ENCODE measurements at regions not wholly inside any gene's neighbourhood (a gene's known extent, or its start where the extent isn't known, plus 50 kb on each side); places are given as distances from the start of the nearest gene placed in this dataset.

- Histone ChIP-seq H3K4me2 (ENCODE audit: low read depth, low read length, poor library complexity, severe bottlenecking) (no peak overlapping the region), H3K9me2 (replicated peaks; ENCODE audit: low read depth, low read length) (no peaks in the 10 kb centered on the region), H3K27me3 (ENCODE audit: insufficient read depth, low read length, poor library complexity, severe bottlenecking) (no peaks in the 10 kb centered on the region), H3K79me2 (ENCODE audit: insufficient read depth, low read length) (no peaks in the 10 kb centered on the region), H3K9me3 (ENCODE audit: insufficient read depth, low read depth, low read length) (peaks cover 7% of the 10 kb centered on the region; the same call in 1 of the 2 replicates), H3K9ac (ENCODE audit: low read depth, low read length, poor library complexity, severe bottlenecking) (no peak overlapping the region), H3K36me3 (ENCODE audit: insufficient read depth, low read length) (no peaks in the 10 kb centered on the region), H2AFZ (ENCODE audit: low read length) (no peak overlapping the region), H4K20me1 (ENCODE audit: insufficient read depth, low read length, poor library complexity, severe bottlenecking) (no peaks in the 10 kb centered on the region), H3F3A (ENCODE audit: low read depth) (no peaks in the 10 kb centered on the region), H3K4me1 (ENCODE audit: insufficient read depth, low read length, poor library complexity, severe bottlenecking) (no peaks in the 10 kb centered on the region), H3K4me3 (ENCODE audit: low read length, poor library complexity, severe bottlenecking) (no peak overlapping the region)
- TF ChIP-seq CTCF (conservative IDR thresholded peaks at IDR 0.05; ENCODE audit: low read length) (no peak), EZH2phosphoT487 (IDR thresholded peaks at IDR 0.05; ENCODE audit: borderline replicate concordance) (no peak)
Observed at GRCh38 chr19:29001597-29002245, 211.2 kb downstream of the UQCRFS1 start.

- no peaks in the 10 kb centered on the region for H4K20me1 ChIP-seq (ENCODE audit: insufficient read depth, low read length, poor library complexity, severe bottlenecking)
- H3K27me3 ChIP-seq (ENCODE audit: insufficient read depth, low read length, poor library complexity, severe bottlenecking): no peaks in the 10 kb centered on the region
- H3K4me3 ChIP-seq (ENCODE audit: low read length, poor library complexity, severe bottlenecking): no peak overlapping the region
- no peak overlapping the region for H3K4me2 ChIP-seq (ENCODE audit: low read depth, low read length, poor library complexity, severe bottlenecking)
- H3K9me3 ChIP-seq (ENCODE audit: insufficient read depth, low read depth, low read length): peaks cover 7% of the 10 kb centered on the region; the same call in 1 of the 2 replicates
- no peak overlapping the region for H3K9ac ChIP-seq (ENCODE audit: low read depth, low read length, poor library complexity, severe bottlenecking)
- no peaks in the 10 kb centered on the region for H3K4me1 ChIP-seq (ENCODE audit: insufficient read depth, low read length, poor library complexity, severe bottlenecking)
- TF ChIP-seq CTCF (conservative IDR thresholded peaks at IDR 0.05; ENCODE audit: low read length) (no peak), EZH2phosphoT487 (IDR thresholded peaks at IDR 0.05; ENCODE audit: borderline replicate concordance) (no peak)
- no peaks in the 10 kb centered on the region for H3K36me3 ChIP-seq (ENCODE audit: insufficient read depth, low read length)
- H3K9me2 ChIP-seq (replicated peaks; ENCODE audit: low read depth, low read length): no peaks in the 10 kb centered on the region
- no peak overlapping the region for H2AFZ ChIP-seq (ENCODE audit: low read length)
- no peaks in the 10 kb centered on the region for H3K79me2 ChIP-seq (ENCODE audit: insufficient read depth, low read length)
- H3F3A ChIP-seq (ENCODE audit: low read depth): no peaks in the 10 kb centered on the region
Observed at GRCh38 chr19:29001141-29001581, 211.8 kb downstream of the UQCRFS1 start.

- Histone ChIP-seq H3K9me2 (replicated peaks; ENCODE audit: low read depth, low read length) (no peaks in the 10 kb centered on the region), H4K20me1 (ENCODE audit: insufficient read depth, low read length, poor library complexity, severe bottlenecking) (no peaks in the 10 kb centered on the region), H3K36me3 (ENCODE audit: insufficient read depth, low read length) (no peaks in the 10 kb centered on the region), H3K4me3 (ENCODE audit: low read length, poor library complexity, severe bottlenecking) (no peak overlapping the region), H3K4me1 (ENCODE audit: insufficient read depth, low read length, poor library complexity, severe bottlenecking) (no peaks in the 10 kb centered on the region), H3K79me2 (ENCODE audit: insufficient read depth, low read length) (no peaks in the 10 kb centered on the region), H3K4me2 (ENCODE audit: low read depth, low read length, poor library complexity, severe bottlenecking) (no peak overlapping the region), H3F3A (ENCODE audit: low read depth) (no peaks in the 10 kb centered on the region), H3K9me3 (ENCODE audit: insufficient read depth, low read depth, low read length) (peaks cover 7% of the 10 kb centered on the region; the same call in 1 of the 2 replicates), H2AFZ (ENCODE audit: low read length) (no peak overlapping the region), H3K9ac (ENCODE audit: low read depth, low read length, poor library complexity, severe bottlenecking) (no peak overlapping the region), H3K27me3 (ENCODE audit: insufficient read depth, low read length, poor library complexity, severe bottlenecking) (no peaks in the 10 kb centered on the region)
- TF ChIP-seq CTCF (conservative IDR thresholded peaks at IDR 0.05; ENCODE audit: low read length) (no peak), EZH2phosphoT487 (IDR thresholded peaks at IDR 0.05; ENCODE audit: borderline replicate concordance) (no peak)
Observed at GRCh38 chr19:28999724-29000433, 213.1 kb downstream of the UQCRFS1 start.

Measured in Loucy (cell line).